Stimulated activated naive B cell treated with anti-CD40 and anti-IgM and Interleukin-4, amounts not matched to agents 10 μg/mL and 1 μg/mL and 100 μg/mL, for 72 hours (primary cell): ENCODE measurements at regions not wholly inside any gene's neighbourhood (a gene's known extent, or its start where the extent isn't known, plus 50 kb on each side); places are given as distances from the start of the nearest gene placed in this dataset.

Source experiments
- ATAC-seq, 2 donors: fragments of 150-1000 bp; cut with Tn5 transposase; replicated peaks; 2 replicates each; pipeline ENCODE4 v1.10.0; 2021; ENCODE audit warnings: moderate library complexity in 1 of 2
- DNase-seq: peaks from one replicate; pipeline ENCODE4 v3.0.0; 2021
- H3K27ac Mint-ChIP-seq: one replicate; pipeline ENCODE4 v1.8.0; 2022; ENCODE audit warnings: mild to moderate bottlenecking, mixed read lengths
- H3K27me3 Mint-ChIP-seq, 2 donors: one replicate each; pipeline ENCODE4 v1.8.0; 2022; ENCODE audit warnings: mixed read lengths in 2 of 2
- H3K36me3 Mint-ChIP-seq, 2 donors: one replicate each; pipeline ENCODE4 v1.8.0; 2022; ENCODE audit warnings: mixed read lengths in 2 of 2, mild to moderate bottlenecking in 1 of 2
- H3K4me1 Mint-ChIP-seq, 2 donors: one replicate each; pipeline ENCODE4 v1.8.0; 2022; ENCODE audit warnings: mixed read lengths in 2 of 2, mild to moderate bottlenecking in 1 of 2
- H3K4me3 Mint-ChIP-seq, 2 donors: one replicate each; pipeline ENCODE4 v1.8.0; 2022; ENCODE audit warnings: mild to moderate bottlenecking in 2 of 2, mixed read lengths in 2 of 2, moderate library complexity in 1 of 2
- H3K9me3 Mint-ChIP-seq, 2 donors: one replicate each; pipeline ENCODE4 v1.8.0; 2022; ENCODE audit warnings: mixed read lengths in 2 of 2, mild to moderate bottlenecking in 1 of 2

GRCh38 chr2:105644174-105644980, 100.3 kb upstream of the NCK2 start:
- Mint-ChIP-seq H3K27ac (no peak overlapping the region), H3K36me3 (no peaks in the 10 kb centered on the region), H3K27me3 (peaks cover 12 to 15% of the 10 kb centered on the region in 2 donors), H3K9me3 (peaks cover 0 to 1% of the 10 kb centered on the region in 2 donors), H3K4me1 (peaks cover 4 to 16% of the 10 kb centered on the region in 2 donors), H3K4me3 (no peak overlapping the region)
- DNase-seq, result no peak
- no peak for ATAC-seq

- Mint-ChIP-seq H3K9me3 (no peaks in the 10 kb centered on the region), H3K4me3 (no peak overlapping the region), H3K4me1 (peaks cover 4 to 16% of the 10 kb centered on the region in 2 donors), H3K27me3 (peaks cover 11 to 12% of the 10 kb centered on the region in 2 donors), H3K36me3 (no peaks in the 10 kb centered on the region), H3K27ac (no peak overlapping the region)
- no peak for DNase-seq
- ATAC-seq, result no peak
These were observed 101.1 kb upstream of the NCK2 start for GRCh38 chr2:105643405-105644173.

GRCh38 chr2:105641389-105641811, 103.3 kb upstream of the NCK2 start:
- H3K9me3 Mint-ChIP-seq, result no peaks in the 10 kb centered on the region
- no peaks in the 10 kb centered on the region for H3K36me3 Mint-ChIP-seq
- H3K4me3 Mint-ChIP-seq, result no peak overlapping the region
- ATAC-seq (no peak), DNase-seq (no peak)
- no peak overlapping the region for H3K27ac Mint-ChIP-seq
- peaks cover 3 to 6% of the 10 kb centered on the region in 2 donors for H3K27me3 Mint-ChIP-seq
- H3K4me1 Mint-ChIP-seq, result peaks cover 4 to 15% of the 10 kb centered on the region in 2 donors

- Mint-ChIP-seq H3K36me3 (no peaks in the 10 kb centered on the region), H3K27me3 (peaks cover 3 to 6% of the 10 kb centered on the region in 2 donors), H3K9me3 (no peaks in the 10 kb centered on the region), H3K4me1 (peaks cover 2 to 4% of the 10 kb centered on the region in 2 donors), H3K4me3 (no peak overlapping the region), H3K27ac (no peak overlapping the region)
- DNase-seq, result no peak
- ATAC-seq, result no peak
These were observed 104.5 kb upstream of the NCK2 start for GRCh38 chr2:105640246-105640645.

GRCh38 chr2:105636109-105636740, 108.5 kb upstream of the NCK2 start:
- Mint-ChIP-seq H3K4me3 (no peak overlapping the region), H3K27ac (no peak overlapping the region), H3K36me3 (no peaks in the 10 kb centered on the region), H3K9me3 (no peaks in the 10 kb centered on the region), H3K4me1 (no peaks in the 10 kb centered on the region), H3K27me3 (no peaks in the 10 kb centered on the region)
- no peak for DNase-seq
- ATAC-seq, result no peak

- no peaks in the 10 kb centered on the region for H3K36me3 Mint-ChIP-seq
- no peak for ATAC-seq
- no peak overlapping the region for H3K27ac Mint-ChIP-seq
- no peaks in the 10 kb centered on the region for H3K9me3 Mint-ChIP-seq
- H3K4me3 Mint-ChIP-seq, result no peak overlapping the region
- DNase-seq, result no peak
- H3K4me1 Mint-ChIP-seq, result no peaks in the 10 kb centered on the region
- no peaks in the 10 kb centered on the region for H3K27me3 Mint-ChIP-seq
These were observed 109.1 kb upstream of the NCK2 start for GRCh38 chr2:105635564-105635963.

- Mint-ChIP-seq H3K4me3 (no peak overlapping the region), H3K4me1 (no peaks in the 10 kb centered on the region)
These were observed 110.5 kb upstream of the NCK2 start for GRCh38 chr2:105634198-105634597.

GRCh38 chr2:105631922-105632321, 112.8 kb upstream of the NCK2 start:
- no peak overlapping the region for H3K4me3 Mint-ChIP-seq
- peaks cover 5 to 11% of the 10 kb centered on the region in 2 donors for H3K27me3 Mint-ChIP-seq
- ATAC-seq (no peak), DNase-seq (no peak)
- peaks cover 5% of the 10 kb centered on the region in 2 donors for H3K9me3 Mint-ChIP-seq
- no peaks in the 10 kb centered on the region for H3K36me3 Mint-ChIP-seq
- H3K27ac Mint-ChIP-seq, result no peak overlapping the region
- H3K4me1 Mint-ChIP-seq, result no peaks in the 10 kb centered on the region

More at GRCh38 chr2:105634198-105634597, 110.5 kb upstream of the NCK2 start:
- Mint-ChIP-seq H3K27ac (no peak overlapping the region), H3K36me3 (no peaks in the 10 kb centered on the region), H3K9me3 (no peaks in the 10 kb centered on the region), H3K27me3 (no peaks in the 10 kb centered on the region)
- DNase-seq, result no peak
- no peak for ATAC-seq

- Mint-ChIP-seq H3K9me3 (peaks cover 5% of the 10 kb centered on the region in 2 donors), H3K4me3 (no peak overlapping the region), H3K4me1 (peaks cover under 1% of the 10 kb centered on the region in 2 donors), H3K27ac (no peak overlapping the region), H3K27me3 (peaks cover 10 to 15% of the 10 kb centered on the region in 2 donors), H3K36me3 (no peaks in the 10 kb centered on the region)
- ATAC-seq (no peak), DNase-seq (no peak)
These were observed 113.7 kb upstream of the NCK2 start for GRCh38 chr2:105631011-105631410.

- Mint-ChIP-seq H3K27me3 (peaks cover 10 to 28% of the 10 kb centered on the region in 2 donors), H3K4me3 (no peak overlapping the region), H3K4me1 (peaks cover 13 to 15% of the 10 kb centered on the region in 2 donors), H3K36me3 (no peaks in the 10 kb centered on the region), H3K27ac (no peak overlapping the region), H3K9me3 (peaks cover 5% of the 10 kb centered on the region in 2 donors)
- DNase-seq (no peak), ATAC-seq (no peak)
These were observed 115.1 kb upstream of the NCK2 start for GRCh38 chr2:105629634-105630033.

GRCh38 chr2:105627534-105627933, 117.2 kb upstream of the NCK2 start:
- ATAC-seq (no peak), DNase-seq (no peak)
- Mint-ChIP-seq H3K27me3 (peaks cover 10 to 30% of the 10 kb centered on the region in 2 donors), H3K4me1 (peaks cover 18 to 25% of the 10 kb centered on the region in 2 donors), H3K9me3 (peaks cover 5% of the 10 kb centered on the region in 2 donors), H3K27ac (no peak overlapping the region), H3K4me3 (no peak overlapping the region), H3K36me3 (no peaks in the 10 kb centered on the region)

GRCh38 chr2:105626966-105627340, 117.8 kb upstream of the NCK2 start:
- Mint-ChIP-seq H3K27ac (no peak overlapping the region), H3K4me1 (peaks cover 18 to 25% of the 10 kb centered on the region in 2 donors), H3K9me3 (peaks cover 5% of the 10 kb centered on the region in 2 donors), H3K4me3 (no peak overlapping the region), H3K36me3 (no peaks in the 10 kb centered on the region), H3K27me3 (peaks cover 10 to 34% of the 10 kb centered on the region in 2 donors)
- DNase-seq (no peak), ATAC-seq (no peak)

- Mint-ChIP-seq H3K36me3 (no peaks in the 10 kb centered on the region), H3K9me3 (peaks cover 5% of the 10 kb centered on the region in 2 donors), H3K4me1 (peaks cover 18 to 25% of the 10 kb centered on the region in 2 donors), H3K27ac (no peak overlapping the region), H3K4me3 (no peak overlapping the region), H3K27me3 (peaks cover 10 to 38% of the 10 kb centered on the region in 2 donors)
- no peak for ATAC-seq
- no peak for DNase-seq
These were observed 118.3 kb upstream of the NCK2 start for GRCh38 chr2:105626212-105626965.

GRCh38 chr2:105625632-105626031, 119.1 kb upstream of the NCK2 start:
- ATAC-seq (peak; percentile 85 to 89), DNase-seq (peak; percentile 8)
- Mint-ChIP-seq H3K36me3 (no peaks in the 10 kb centered on the region), H3K27me3 (peaks cover 13 to 38% of the 10 kb centered on the region in 2 donors), H3K4me1 (peaks cover 18 to 25% of the 10 kb centered on the region in 2 donors), H3K4me3 (no peak overlapping the region), H3K27ac (no peak overlapping the region), H3K9me3 (peaks cover 5% of the 10 kb centered on the region in 2 donors)
